ENCODE measurements at regions not wholly inside any gene's neighbourhood (a gene's known extent, or its start where the extent isn't known, plus 50 kb on each side); places are given as distances from the start of the nearest gene placed in this dataset.
A peak's percentile ranks its signal among the peaks of the same experiment; 100 is the strongest.

GRCh38 chr2:37564356-37564755, 107.1 kb downstream of the CDC42EP3 start:
- no peak overlapping the region for H3K4me3 ChIP-seq (ENCODE audit: low read depth, low read length)
- DNase-seq (ENCODE audit: low read depth) = no peak
- TF ChIP-seq CTCF (IDR thresholded peaks at IDR 0.05; ENCODE audit: low read depth, low read length, missing control alignments) = no peak

- H3K4me3 ChIP-seq (ENCODE audit: low read depth, low read length) = no peak overlapping the region
- TF ChIP-seq CTCF (IDR thresholded peaks at IDR 0.05; ENCODE audit: low read depth, low read length, missing control alignments) = no peak
- DNase-seq (ENCODE audit: low read depth) = no peak
These were observed 104.9 kb downstream of the CDC42EP3 start for GRCh38 chr2:37566517-37566981.

GRCh38 chr2:37568565-37568964, 102.9 kb downstream of the CDC42EP3 start:
- H3K4me3 ChIP-seq (ENCODE audit: low read depth, low read length) = no peak overlapping the region
- DNase-seq (ENCODE audit: low read depth) = no peak
- no peak for TF ChIP-seq CTCF (IDR thresholded peaks at IDR 0.05; ENCODE audit: low read depth, low read length, missing control alignments)

GRCh38 chr2:37569131-37569823, 102.2 kb downstream of the CDC42EP3 start:
- no peak for DNase-seq (ENCODE audit: low read depth)
- no peak for TF ChIP-seq CTCF (IDR thresholded peaks at IDR 0.05; ENCODE audit: low read depth, low read length, missing control alignments)
- no peak overlapping the region for H3K4me3 ChIP-seq (ENCODE audit: low read depth, low read length)

- DNase-seq (ENCODE audit: low read depth) = no peak
- H3K4me3 ChIP-seq (ENCODE audit: low read depth, low read length) = no peak overlapping the region
- no peak for TF ChIP-seq CTCF (IDR thresholded peaks at IDR 0.05; ENCODE audit: low read depth, low read length, missing control alignments)
These were observed 101.3 kb downstream of the CDC42EP3 start for GRCh38 chr2:37569986-37570679.

- no peak for TF ChIP-seq CTCF (IDR thresholded peaks at IDR 0.05; ENCODE audit: low read depth, low read length, missing control alignments)
- no peak overlapping the region for H3K4me3 ChIP-seq (ENCODE audit: low read depth, low read length)
- DNase-seq (ENCODE audit: low read depth) = peak; percentile 85
These were observed 100.5 kb downstream of the CDC42EP3 start for GRCh38 chr2:37570773-37571586.
